ENCODE measurements at regions not wholly inside any gene's neighbourhood (a gene's known extent, or its start where the extent isn't known, plus 50 kb on each side); places are given as distances from the start of the nearest gene placed in this dataset.

GRCh38 chr14:87343652-87344051 is 649.3 kb downstream of the GALC start:
- no TSS peak for BruUV-seq (replicated peaks)
- DNase-seq (ENCODE audit: low read depth, low spot score) = no peak

GRCh38 chr14:87334997-87335685 is 657.8 kb downstream of the GALC start:
- H3K4me3 ChIP-seq (ENCODE audit: low read depth in 2 of 2, low read length in 2 of 2) = no peak overlapping the region
- H3K9me3 ChIP-seq (ENCODE audit: control insufficient read depth, insufficient read depth, low read depth, low read length) = no peaks in the 10 kb centered on the region; the same call in 1 of the 2 replicates
- no peak overlapping the region for H3K27ac ChIP-seq (ENCODE audit: low read length)
- in situ Hi-C loops (cut with HindIII; ENCODE audit: low pct_unique_long_range_greater_than_20kb, low sequenced_read_pairs) = no loop called here
- H3K36me3 ChIP-seq (ENCODE audit: control insufficient read depth, insufficient read depth, low read length) = no peaks in the 10 kb centered on the region
- DNase-seq (ENCODE audit: low read depth, low spot score) (no peak), ATAC-seq (no peak)
- no peak for TF ChIP-seq POLR2AphosphoS5 (IDR thresholded peaks at IDR 0.05; ENCODE audit: low read depth, low read length)
- TF ChIP-seq TCF7L2 (IDR thresholded peaks at IDR 0.05; ENCODE audit: low read depth, low read length) = no peak
- no peak for TF ChIP-seq SIN3A (IDR thresholded peaks at IDR 0.05; ENCODE audit: borderline replicate concordance, insufficient read depth, low read depth, low read length)
- TF ChIP-seq REST (IDR thresholded peaks at IDR 0.05; ENCODE audit: insufficient read depth in 1 of 2, low read depth in 2 of 2, low read length in 1 of 2) = no peak
- TF ChIP-seq, protein P1, sequence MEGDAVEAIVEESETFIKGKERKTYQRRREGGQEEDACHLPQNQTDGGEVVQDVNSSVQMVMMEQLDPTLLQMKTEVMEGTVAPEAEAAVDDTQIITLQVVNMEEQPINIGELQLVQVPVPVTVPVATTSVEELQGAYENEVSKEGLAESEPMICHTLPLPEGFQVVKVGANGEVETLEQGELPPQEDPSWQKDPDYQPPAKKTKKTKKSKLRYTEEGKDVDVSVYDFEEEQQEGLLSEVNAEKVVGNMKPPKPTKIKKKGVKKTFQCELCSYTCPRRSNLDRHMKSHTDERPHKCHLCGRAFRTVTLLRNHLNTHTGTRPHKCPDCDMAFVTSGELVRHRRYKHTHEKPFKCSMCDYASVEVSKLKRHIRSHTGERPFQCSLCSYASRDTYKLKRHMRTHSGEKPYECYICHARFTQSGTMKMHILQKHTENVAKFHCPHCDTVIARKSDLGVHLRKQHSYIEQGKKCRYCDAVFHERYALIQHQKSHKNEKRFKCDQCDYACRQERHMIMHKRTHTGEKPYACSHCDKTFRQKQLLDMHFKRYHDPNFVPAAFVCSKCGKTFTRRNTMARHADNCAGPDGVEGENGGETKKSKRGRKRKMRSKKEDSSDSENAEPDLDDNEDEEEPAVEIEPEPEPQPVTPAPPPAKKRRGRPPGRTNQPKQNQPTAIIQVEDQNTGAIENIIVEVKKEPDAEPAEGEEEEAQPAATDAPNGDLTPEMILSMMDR (IDR thresholded peaks at IDR 0.05) = no peak
- CTCF ChIA-PET = no interaction called here
- H3K27me3 ChIP-seq (ENCODE audit: control insufficient read depth, insufficient read depth, low read length) = no peaks in the 10 kb centered on the region
- POLR2A ChIA-PET = no interaction called here
- no peaks in the 10 kb centered on the region for H3K4me1 ChIP-seq (ENCODE audit: control insufficient read depth, insufficient read depth, low read length)
- no TSS peak for BruUV-seq (replicated peaks)
- intact Hi-C loops (cut with micrococcal nuclease; ENCODE audit: unreplicated experiment) = no loop called here

More at GRCh38 chr14:87343652-87344051, 649.3 kb downstream of the GALC start:
- no peaks in the 10 kb centered on the region for H3K27me3 ChIP-seq (ENCODE audit: control insufficient read depth, insufficient read depth, low read length)
- no peaks in the 10 kb centered on the region for H3K9me3 ChIP-seq (ENCODE audit: control insufficient read depth, insufficient read depth, low read depth, low read length)
- intact Hi-C loops (cut with micrococcal nuclease; ENCODE audit: unreplicated experiment) = no loop called here
- no peak overlapping the region for H3K27ac ChIP-seq (ENCODE audit: low read length)
- no peak overlapping the region for H3K4me3 ChIP-seq (ENCODE audit: low read depth in 2 of 2, low read length in 2 of 2)
- in situ Hi-C loops (cut with HindIII; ENCODE audit: low pct_unique_long_range_greater_than_20kb, low sequenced_read_pairs) = no loop called here
- H3K4me1 ChIP-seq (ENCODE audit: control insufficient read depth, insufficient read depth, low read length) = no peaks in the 10 kb centered on the region
- CTCF ChIA-PET = no interaction called here
- POLR2A ChIA-PET = no interaction called here
- H3K36me3 ChIP-seq (ENCODE audit: control insufficient read depth, insufficient read depth, low read length) = no peaks in the 10 kb centered on the region
- no peak for ATAC-seq
- TF ChIP-seq REST (IDR thresholded peaks at IDR 0.05; ENCODE audit: insufficient read depth in 1 of 2, low read depth in 2 of 2, low read length in 1 of 2) = no peak
- no peak for TF ChIP-seq SIN3A (IDR thresholded peaks at IDR 0.05; ENCODE audit: borderline replicate concordance, insufficient read depth, low read depth, low read length)
- no peak for TF ChIP-seq POLR2AphosphoS5 (IDR thresholded peaks at IDR 0.05; ENCODE audit: low read depth, low read length)
- TF ChIP-seq TCF7L2 (IDR thresholded peaks at IDR 0.05; ENCODE audit: low read depth, low read length) = no peak
- TF ChIP-seq, protein P1 (IDR thresholded peaks at IDR 0.05) = no peak

Data from Panc1 (cell line).